GM12874 (cell line): ENCODE measurements at regions not wholly inside any gene's neighbourhood (a gene's known extent, or its start where the extent isn't known, plus 50 kb on each side); places are given as distances from the start of the nearest gene placed in this dataset.

ENCODE experiments used
- TF ChIP-seq, protein P1 (sequence below): IDR thresholded peaks from 2 replicates; pipeline ENCODE4 v1.5.1; 2011; ENCODE audit warnings: low read depth, mild to moderate bottlenecking, control low read depth, low read length, moderate library complexity; ENCODE audit not compliant: insufficient read depth

DNA sequence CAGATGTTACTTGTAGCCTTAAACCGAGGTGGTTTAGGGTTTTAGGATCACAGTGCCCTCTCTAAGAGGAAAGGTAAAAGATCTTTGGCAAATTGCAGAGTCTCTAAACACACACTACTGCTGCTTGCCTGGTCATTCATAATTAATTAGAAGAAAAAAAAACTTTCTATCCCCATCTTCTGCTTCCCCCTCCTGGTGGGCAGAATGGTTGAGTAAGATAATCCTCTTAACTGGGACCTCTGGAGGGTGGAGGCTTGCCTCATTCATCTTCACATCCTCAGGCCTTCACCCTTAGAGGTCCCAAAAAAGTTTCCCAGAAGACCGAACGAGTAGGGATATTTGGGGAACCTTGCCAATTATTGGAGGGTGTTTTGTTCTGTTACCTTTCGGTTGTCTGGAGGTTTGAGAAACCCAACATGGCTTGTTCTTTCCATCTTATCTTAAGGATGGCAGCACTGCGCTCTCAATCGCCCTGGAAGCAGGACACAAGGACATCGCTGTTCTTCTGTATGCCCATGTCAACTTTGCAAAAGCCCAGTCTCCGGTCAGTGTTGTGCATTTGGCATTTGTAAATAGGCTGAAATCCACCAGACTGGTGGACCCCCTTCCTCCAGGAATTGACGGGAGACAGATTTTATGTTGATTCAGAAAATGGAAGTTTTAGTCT is 97.3 kb upstream of the DMRT1 start:
- TF ChIP-seq, protein P1, sequence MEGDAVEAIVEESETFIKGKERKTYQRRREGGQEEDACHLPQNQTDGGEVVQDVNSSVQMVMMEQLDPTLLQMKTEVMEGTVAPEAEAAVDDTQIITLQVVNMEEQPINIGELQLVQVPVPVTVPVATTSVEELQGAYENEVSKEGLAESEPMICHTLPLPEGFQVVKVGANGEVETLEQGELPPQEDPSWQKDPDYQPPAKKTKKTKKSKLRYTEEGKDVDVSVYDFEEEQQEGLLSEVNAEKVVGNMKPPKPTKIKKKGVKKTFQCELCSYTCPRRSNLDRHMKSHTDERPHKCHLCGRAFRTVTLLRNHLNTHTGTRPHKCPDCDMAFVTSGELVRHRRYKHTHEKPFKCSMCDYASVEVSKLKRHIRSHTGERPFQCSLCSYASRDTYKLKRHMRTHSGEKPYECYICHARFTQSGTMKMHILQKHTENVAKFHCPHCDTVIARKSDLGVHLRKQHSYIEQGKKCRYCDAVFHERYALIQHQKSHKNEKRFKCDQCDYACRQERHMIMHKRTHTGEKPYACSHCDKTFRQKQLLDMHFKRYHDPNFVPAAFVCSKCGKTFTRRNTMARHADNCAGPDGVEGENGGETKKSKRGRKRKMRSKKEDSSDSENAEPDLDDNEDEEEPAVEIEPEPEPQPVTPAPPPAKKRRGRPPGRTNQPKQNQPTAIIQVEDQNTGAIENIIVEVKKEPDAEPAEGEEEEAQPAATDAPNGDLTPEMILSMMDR = no peak

DNA sequence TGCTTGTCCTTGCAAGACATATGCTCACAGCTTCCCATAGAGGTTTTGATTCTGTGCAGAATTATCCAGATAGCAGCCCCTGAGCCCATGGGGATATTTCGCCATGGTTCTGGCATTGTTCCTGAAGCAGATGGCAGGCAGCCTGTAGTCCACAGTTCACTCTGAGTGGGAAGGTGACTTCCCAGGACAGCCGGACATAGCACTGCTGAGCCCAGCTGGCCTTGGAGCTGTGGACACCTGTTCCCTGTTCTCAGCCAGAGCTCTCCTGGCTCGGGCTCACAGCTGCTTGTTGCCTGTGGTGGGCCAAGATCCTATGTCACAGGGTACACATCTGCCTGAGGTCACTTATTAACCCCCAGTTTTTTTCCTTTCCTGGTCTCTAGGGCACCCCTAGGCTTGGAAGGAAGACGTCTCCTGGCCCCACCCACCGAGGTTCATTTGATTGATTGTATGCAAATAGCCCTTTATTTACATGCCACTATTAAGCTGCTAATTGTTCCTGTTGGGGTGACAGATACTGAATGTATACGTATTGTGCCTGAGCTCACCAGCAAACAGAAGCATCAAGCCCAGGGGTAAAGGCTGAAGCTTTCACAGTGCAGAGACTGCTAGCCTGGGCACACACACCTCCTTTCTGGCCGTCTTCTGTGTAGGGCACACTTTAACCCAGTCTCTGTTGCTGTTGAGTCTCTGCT is 96.6 kb upstream of the DMRT1 start:
- TF ChIP-seq, protein P1 = no peak

DNA sequence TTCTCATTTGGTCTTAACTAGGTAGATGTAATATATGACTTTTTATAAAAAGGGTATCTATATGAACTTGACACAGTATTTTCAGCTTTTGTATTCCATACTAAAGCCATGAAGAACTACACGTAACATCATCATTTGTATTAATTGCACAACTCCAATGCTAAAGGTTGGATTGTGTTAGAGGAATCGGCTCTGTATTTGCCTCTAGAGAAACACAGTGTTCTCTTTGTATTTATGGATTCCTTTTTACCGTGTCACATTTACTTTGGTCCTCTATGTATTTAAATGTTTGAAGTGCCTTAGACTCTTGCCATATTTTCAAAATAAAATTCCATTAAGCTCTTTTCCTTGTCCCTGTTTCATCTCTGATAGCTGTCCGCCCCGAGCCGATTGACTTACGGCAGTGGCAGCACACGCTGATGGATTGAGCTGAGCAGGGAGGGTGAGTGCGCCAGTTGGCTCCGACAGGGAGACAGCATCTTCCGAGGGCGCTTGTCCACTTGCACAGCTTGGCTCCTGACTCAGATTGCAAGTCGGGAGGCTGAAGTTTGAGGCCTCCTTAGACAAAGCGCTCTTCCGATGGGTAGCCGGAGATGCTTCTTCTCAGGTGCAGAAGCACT is 95.6 kb upstream of the DMRT1 start:
- TF ChIP-seq, protein P1 = no peak

DNA sequence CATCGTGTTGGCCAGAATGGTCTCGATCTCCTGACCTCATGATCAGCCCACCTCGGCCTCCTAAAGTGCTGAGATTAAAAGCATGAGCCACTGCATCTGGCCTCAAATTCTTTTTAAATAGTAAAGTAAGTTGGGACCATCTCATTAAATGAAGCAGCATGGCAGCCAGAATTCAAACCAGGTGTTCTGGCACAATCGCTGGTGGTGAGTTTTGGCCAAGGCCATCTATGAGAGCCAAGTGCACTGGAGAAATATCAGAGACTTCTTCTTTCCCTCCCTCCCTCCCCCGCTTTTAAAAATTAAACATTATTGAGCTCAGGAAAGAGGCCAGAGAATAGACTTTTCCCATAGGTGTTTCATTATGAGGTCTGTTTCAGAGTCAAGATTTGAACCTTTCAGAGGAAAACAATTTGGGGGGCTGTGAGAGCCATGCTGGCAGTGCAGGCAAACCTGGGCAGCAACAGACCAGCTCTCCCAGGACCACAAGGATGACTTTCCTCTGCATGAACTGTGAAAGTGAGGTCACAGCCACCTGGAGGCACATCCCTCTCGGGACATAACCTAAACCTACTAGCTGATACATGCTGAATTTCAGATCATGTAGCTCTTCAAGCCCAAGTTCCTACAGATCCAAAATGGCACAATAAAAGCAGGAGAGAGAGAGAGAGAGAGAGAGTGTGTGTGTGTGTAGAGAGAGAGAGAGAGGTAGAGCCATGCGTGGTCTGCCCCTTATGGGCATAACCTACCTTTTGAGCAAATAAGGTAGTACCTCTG is 94.6 kb upstream of the DMRT1 start:
- TF ChIP-seq, protein P1 = no peak

DNA sequence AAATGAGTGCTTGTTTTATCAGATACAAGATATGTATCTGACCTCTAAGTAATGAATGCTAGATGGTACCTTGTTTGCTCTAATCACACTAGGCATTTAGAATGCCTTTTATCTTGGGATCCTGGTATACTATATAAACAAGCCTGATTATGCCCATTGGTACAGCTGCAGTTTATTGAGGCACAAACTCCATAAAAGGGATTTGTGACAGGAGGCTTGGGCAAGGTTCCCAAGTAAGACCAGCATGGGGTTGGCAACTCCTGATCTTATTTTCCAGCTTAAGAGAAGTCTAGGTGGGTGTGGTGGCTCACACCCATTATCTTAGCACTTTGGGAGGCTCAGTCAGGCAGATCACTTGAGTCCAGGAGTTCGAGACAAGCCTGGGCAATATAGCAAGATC is 93.9 kb upstream of the DMRT1 start:
- TF ChIP-seq, protein P1 = no peak

DNA sequence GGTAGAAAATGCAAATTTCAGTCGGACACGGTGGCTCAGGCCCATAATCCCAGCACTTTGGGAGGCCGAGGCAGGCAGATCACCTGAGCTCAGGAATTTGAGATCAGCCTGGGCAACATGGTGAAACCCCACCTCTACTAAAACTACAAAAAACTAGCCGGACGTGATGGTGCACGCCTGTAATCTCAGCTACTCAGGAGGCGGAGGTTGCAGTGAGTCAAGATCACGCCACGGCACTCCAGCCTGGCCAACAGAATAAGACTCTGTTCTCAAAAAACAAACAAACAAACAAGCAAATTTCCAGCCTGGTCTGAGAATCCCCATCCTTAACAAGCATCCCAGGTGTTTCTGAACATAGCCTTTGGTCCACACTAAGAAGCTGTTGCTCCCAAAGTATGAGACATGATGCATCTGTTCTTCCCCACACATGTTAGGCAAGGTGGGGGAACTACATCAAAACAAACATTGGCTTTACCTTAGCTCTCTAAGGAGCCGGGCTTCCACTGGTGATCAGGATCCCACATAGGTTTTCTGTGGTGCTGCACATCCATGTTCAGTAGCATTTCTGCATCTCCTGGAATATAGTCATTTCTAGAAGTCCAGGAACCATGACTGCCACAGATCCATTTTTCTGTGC is 92.5 kb upstream of the DMRT1 start:
- TF ChIP-seq, protein P1 = no peak

DNA sequence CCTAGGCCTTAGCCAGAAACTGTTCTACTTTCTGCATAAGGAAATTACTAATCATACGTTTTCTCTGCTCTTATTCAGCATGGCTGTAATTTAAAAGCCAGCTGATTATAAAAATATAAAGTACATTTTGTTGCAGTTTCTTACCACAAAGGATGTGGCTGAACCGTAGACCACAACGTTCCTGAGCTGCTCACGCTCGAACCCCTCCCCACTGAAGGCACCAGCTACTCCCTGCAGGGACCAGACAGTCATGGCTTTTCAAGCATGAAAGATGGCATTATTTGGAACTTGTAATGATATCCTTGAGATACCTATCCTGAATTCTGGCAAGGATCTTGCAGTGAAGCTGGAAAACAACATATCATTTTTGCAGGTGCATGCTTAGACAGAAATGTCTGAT is 91.8 kb upstream of the DMRT1 start:
- TF ChIP-seq, protein P1 = no peak
